ENCODE measurements at regions not wholly inside any gene's neighbourhood (a gene's known extent, or its start where the extent isn't known, plus 50 kb on each side); places are given as distances from the start of the nearest gene placed in this dataset.

- H3K36me3 ChIP-seq (replicated peaks in 1 of 2; ENCODE audit: control insufficient read depth in 1 of 2, insufficient read depth in 2 of 2, low read length in 2 of 2): no peaks in the 10 kb centered on the region
- 31% methylated on average over 5 of the region's 5 CpGs for WGBS (ENCODE audit: low lambda C conversion rate)
- CTCF ChIA-PET (ENCODE audit: low intra/inter-chr PET ratio, low total read pairs): no interaction called here
- FAIRE-seq (no peak), DNase-seq (ENCODE audit: low spot score) (no peak), ATAC-seq (no peak)
- no peaks in the 10 kb centered on the region for H4K20me1 ChIP-seq (ENCODE audit: insufficient read depth, low read length)
- no peak overlapping the region for H3K9ac ChIP-seq (ENCODE audit: insufficient read depth, low read depth, low read length)
- in situ Hi-C loops (cut with HindIII; ENCODE audit: extremely low pct_ligation_motif_present, low pct_unique_long_range_greater_than_20kb) (no loop called here), intact Hi-C loops (cut with micrococcal nuclease; ENCODE audit: unreplicated experiment) (no loop called here)
- peaks cover 4% of the 10 kb centered on the region; the same call in 1 of the 2 replicates for H3K9me3 ChIP-seq (ENCODE audit: low read length)
- no peak overlapping the region for H3K4me2 ChIP-seq (ENCODE audit: low read depth, low read length)
- no peak overlapping the region for H2AFZ ChIP-seq (ENCODE audit: low read length)
- H3K27me3 ChIP-seq (ENCODE audit: control insufficient read depth in 1 of 2, insufficient read depth in 2 of 2, low read length in 2 of 2): no peaks in the 10 kb centered on the region; a peak in 1 of 5 replicates
- POLR2A ChIA-PET: no interaction called here
- no TSS peak for BruUV-seq (replicated peaks)
- no peak overlapping the region for H3K4me3 ChIP-seq (replicated peaks in 1 of 3; ENCODE audit: insufficient read depth in 1 of 3, low read depth in 2 of 3, low read length in 3 of 3)
- no peak overlapping the region for H3K27ac ChIP-seq (ENCODE audit: extremely low read length, insufficient read depth, low read length)
- H3K79me2 ChIP-seq (ENCODE audit: insufficient read depth, low read length): no peaks in the 10 kb centered on the region
- no peaks in the 10 kb centered on the region for H3K4me1 ChIP-seq (ENCODE audit: insufficient read depth, low read length)
- no peak for TF ChIP-seq NFKB2 (CRISPR knock-in tag; IDR thresholded peaks at IDR 0.05; ENCODE audit: borderline replicate concordance)
- TF ChIP-seq ZBTB7A (CRISPR knock-in tag; IDR thresholded peaks at IDR 0.05): no peak
- no peak for TF ChIP-seq PBX2 (CRISPR knock-in tag; IDR thresholded peaks at IDR 0.05)
- no peak for TF ChIP-seq PAWR (CRISPR knock-in tag; IDR thresholded peaks at IDR 0.05; ENCODE audit: borderline replicate concordance)
- TF ChIP-seq ZBTB1 (CRISPR knock-in tag; IDR thresholded peaks at IDR 0.05; ENCODE audit: borderline replicate concordance): no peak
Measured at GRCh38 chr6:145012039-145012662, 723.2 kb downstream of the EPM2A start.

GRCh38 chr6:145015739-145016558, 719.4 kb downstream of the EPM2A start:
- no peak for FAIRE-seq
- in situ Hi-C loops (cut with HindIII; ENCODE audit: extremely low pct_ligation_motif_present, low pct_unique_long_range_greater_than_20kb): no loop called here
- BruUV-seq (replicated peaks): no TSS peak
- Histone ChIP-seq H3K4me2 (ENCODE audit: low read depth, low read length) (no peak overlapping the region), H3K4me3 (replicated peaks in 1 of 3; ENCODE audit: insufficient read depth in 1 of 3, low read depth in 2 of 3, low read length in 3 of 3) (no peak overlapping the region), H3K36me3 (replicated peaks in 1 of 2; ENCODE audit: control insufficient read depth in 1 of 2, insufficient read depth in 2 of 2, low read length in 2 of 2) (no peaks in the 10 kb centered on the region), H4K20me1 (ENCODE audit: insufficient read depth, low read length) (no peaks in the 10 kb centered on the region), H3K4me1 (ENCODE audit: insufficient read depth, low read length) (peaks cover 6% of the 10 kb centered on the region), H2AFZ (ENCODE audit: low read length) (no peak overlapping the region), H3K27ac (ENCODE audit: extremely low read length, insufficient read depth, low read length) (no peak overlapping the region), H3K27me3 (ENCODE audit: control insufficient read depth in 1 of 2, insufficient read depth in 2 of 2, low read length in 2 of 2) (no peaks in the 10 kb centered on the region; a peak in 1 of 5 replicates), H3K79me2 (ENCODE audit: insufficient read depth, low read length) (no peaks in the 10 kb centered on the region), H3K9ac (ENCODE audit: insufficient read depth, low read depth, low read length) (no peak overlapping the region), H3K9me3 (ENCODE audit: low read length) (peaks cover 4% of the 10 kb centered on the region; the same call in 1 of the 2 replicates)
- CTCF ChIA-PET (ENCODE audit: low intra/inter-chr PET ratio, low total read pairs): no interaction called here
- DNase-seq (ENCODE audit: low spot score): no peak
- intact Hi-C loops (cut with micrococcal nuclease; ENCODE audit: unreplicated experiment): no loop called here
- WGBS (ENCODE audit: low lambda C conversion rate): 20% methylated on average over 2 of the region's 2 CpGs
- POLR2A ChIA-PET: no interaction called here
- peak; percentile 54; the same call in 2 of the 3 replicates for ATAC-seq
- TF ChIP-seq HCFC1 (IDR thresholded peaks at IDR 0.05; ENCODE audit: low read depth, low read length) (no peak), SETDB1 (CRISPR knock-in tag; IDR thresholded peaks at IDR 0.05; ENCODE audit: borderline replicate concordance) (no peak), HNRNPL (IDR thresholded peaks at IDR 0.05; ENCODE audit: low read depth, low read length) (no peak), HMGXB4 (CRISPR knock-in tag; IDR thresholded peaks at IDR 0.05; ENCODE audit: borderline replicate concordance in 1 of 2, low read depth in 1 of 2) (no peak), FOSL2 (CRISPR knock-in tag; IDR thresholded peaks at IDR 0.05) (peak; percentile 72), ZNF75D (CRISPR knock-in tag; IDR thresholded peaks at IDR 0.05; ENCODE audit: borderline replicate concordance) (no peak), ELF1 (CRISPR knock-in tag; IDR thresholded peaks at IDR 0.05) (no peak), ZBTB8A (CRISPR knock-in tag; IDR thresholded peaks at IDR 0.05; ENCODE audit: borderline replicate concordance, low read depth) (no peak), MAFF (IDR thresholded peaks at IDR 0.05; ENCODE audit: low read depth, low read length) (0 out of 2 replicates have a peak, but pooled peaks have one; percentile 31), HNRNPLL (IDR thresholded peaks at IDR 0.05; ENCODE audit: low read depth, low read length, poor library complexity, severe bottlenecking) (no peak)

Data from HepG2 (cell line).